Muscle layer of duodenum (tissue), 2 donors: ENCODE measurements at regions not wholly inside any gene's neighbourhood (a gene's known extent, or its start where the extent isn't known, plus 50 kb on each side); places are given as distances from the start of the nearest gene placed in this dataset.

Source experiments
- H3K27ac ChIP-seq: one replicate; pipeline ENCODE4 v1.7.0; 2013; ENCODE audit warnings: mild to moderate bottlenecking, low read length
- H3K27me3 ChIP-seq: one replicate; pipeline ENCODE4 v1.7.0; 2013; ENCODE audit warnings: low read depth, mild to moderate bottlenecking, control low read depth, low read length
- H3K36me3 ChIP-seq, 2 donors: one replicate each; pipeline ENCODE4 v1.7.0; 2013; ENCODE audit warnings: low read length in 2 of 2, control low read depth in 1 of 2, mild to moderate bottlenecking in 1 of 2; ENCODE audit not compliant: insufficient read depth in 2 of 2, control insufficient read depth in 1 of 2
- H3K4me1 ChIP-seq, 2 donors: one replicate each; pipeline ENCODE4 v1.7.0; 2013; ENCODE audit warnings: low read length in 2 of 2, mild to moderate bottlenecking in 2 of 2, control low read depth in 1 of 2, moderate library complexity in 1 of 2; ENCODE audit not compliant: insufficient read depth in 2 of 2, control insufficient read depth in 1 of 2
- H3K4me3 ChIP-seq, 2 donors: one replicate each; pipeline ENCODE4 v1.7.0; 2013; ENCODE audit warnings: low read length in 2 of 2, low read depth in 1 of 2, mild to moderate bottlenecking in 1 of 2
- H3K9me3 ChIP-seq, 2 donors: one replicate each; pipeline ENCODE4 v1.7.0; 2013; ENCODE audit warnings: low read length in 2 of 2, control low read depth in 1 of 2, mild to moderate bottlenecking in 1 of 2; ENCODE audit not compliant: control insufficient read depth in 1 of 2
- donor health status: healthy.

GRCh38 chr4:151830168-151830567, 69.4 kb upstream of the GATB start:
- H3K9me3 ChIP-seq, result peaks cover 0 to 4% of the 10 kb centered on the region in 2 donors
- H3K4me1 ChIP-seq, result no peaks in the 10 kb centered on the region
- H3K27ac ChIP-seq, result no peak overlapping the region
- no peak overlapping the region for H3K4me3 ChIP-seq
- H3K27me3 ChIP-seq, result no peaks in the 10 kb centered on the region
- no peaks in the 10 kb centered on the region for H3K36me3 ChIP-seq

- Histone ChIP-seq H3K27me3 (no peaks in the 10 kb centered on the region), H3K27ac (no peak overlapping the region), H3K4me1 (no peaks in the 10 kb centered on the region), H3K4me3 (no peak overlapping the region), H3K36me3 (no peaks in the 10 kb centered on the region), H3K9me3 (peaks cover 0 to 4% of the 10 kb centered on the region in 2 donors)
Observed at GRCh38 chr4:151829309-151829708, 68.5 kb upstream of the GATB start.

- Histone ChIP-seq H3K27me3 (no peaks in the 10 kb centered on the region), H3K9me3 (peaks cover 0 to 4% of the 10 kb centered on the region in 2 donors)
Observed at GRCh38 chr4:151824656-151825055, 63.8 kb upstream of the GATB start.

GRCh38 chr4:151822331-151822730, 61.5 kb upstream of the GATB start:
- Histone ChIP-seq H3K27me3 (no peaks in the 10 kb centered on the region), H3K27ac (no peak overlapping the region), H3K9me3 (peaks cover 0 to 4% of the 10 kb centered on the region in 2 donors), H3K4me1 (no peaks in the 10 kb centered on the region), H3K36me3 (no peaks in the 10 kb centered on the region), H3K4me3 (no peak overlapping the region)

More at GRCh38 chr4:151824656-151825055, 63.8 kb upstream of the GATB start:
- H3K4me1 ChIP-seq, result no peaks in the 10 kb centered on the region
- H3K36me3 ChIP-seq, result no peaks in the 10 kb centered on the region
- no peak overlapping the region for H3K27ac ChIP-seq
- no peak overlapping the region for H3K4me3 ChIP-seq

GRCh38 chr4:151820004-151820403, 59.2 kb upstream of the GATB start:
- H3K27me3 ChIP-seq, result no peaks in the 10 kb centered on the region
- no peaks in the 10 kb centered on the region for H3K4me1 ChIP-seq
- no peaks in the 10 kb centered on the region for H3K36me3 ChIP-seq
- no peaks in the 10 kb centered on the region for H3K9me3 ChIP-seq
- no peak overlapping the region for H3K27ac ChIP-seq
- H3K4me3 ChIP-seq, result no peak overlapping the region

GRCh38 chr4:151811403-151811802, 50.6 kb upstream of the GATB start:
- no peaks in the 10 kb centered on the region for H3K36me3 ChIP-seq
- no peaks in the 10 kb centered on the region for H3K27me3 ChIP-seq
- peaks cover 0 to 14% of the 10 kb centered on the region in 2 donors for H3K4me1 ChIP-seq
- peaks cover 0 to 2% of the 10 kb centered on the region in 2 donors for H3K9me3 ChIP-seq
- H3K4me3 ChIP-seq, result no peak overlapping the region
- H3K27ac ChIP-seq, result no peak overlapping the region
